NOMO-1 treated with dmso at 0.1 percent for 144 hours (cell line): ENCODE measurements at regions not wholly inside any gene's neighbourhood (a gene's known extent, or its start where the extent isn't known, plus 50 kb on each side); places are given as distances from the start of the nearest gene placed in this dataset.

ENCODE experiments used
- DNase-seq: peaks from one replicate; lab custom pipeline; 2025; ENCODE audit not compliant: unreplicated experiment; lab: John Stamatoyannopoulos, UW

DNA sequence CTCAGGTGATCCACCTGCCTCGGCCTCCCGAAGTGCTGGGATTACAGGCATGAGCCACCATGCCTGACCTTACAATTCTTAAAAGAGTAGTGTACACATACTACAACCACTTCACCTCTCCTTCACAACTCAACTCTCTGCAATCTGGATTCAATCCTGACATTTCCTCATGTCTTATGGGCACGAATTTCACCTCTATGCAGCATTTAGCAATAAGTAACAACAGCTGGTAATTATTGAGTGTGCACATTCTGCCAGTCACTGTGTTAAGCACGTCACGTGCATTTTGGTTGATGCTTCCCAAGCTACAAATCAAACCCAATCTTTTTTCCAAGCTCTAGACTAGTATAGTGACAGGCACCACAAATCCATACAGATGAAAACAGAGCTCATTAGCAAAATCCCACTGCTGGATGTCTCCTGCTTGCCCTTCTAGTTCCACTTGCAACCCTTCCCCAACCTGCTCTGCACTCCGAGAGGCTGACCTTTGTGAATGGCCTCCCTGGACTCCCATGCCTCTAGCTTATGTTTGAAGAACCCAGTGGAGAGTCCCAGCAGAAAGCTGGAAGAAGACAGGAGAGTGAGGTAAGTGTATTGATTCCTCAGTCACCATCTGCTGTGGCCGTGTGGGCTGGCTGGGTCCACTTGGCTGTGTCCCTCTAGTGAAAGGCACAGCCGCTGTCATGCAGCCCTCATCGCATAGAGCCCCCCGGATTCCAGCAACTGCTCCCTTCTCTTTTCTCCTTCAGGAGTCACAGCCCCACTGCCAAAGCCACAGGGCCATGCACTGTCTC, 176.5 kb downstream of the MEX3B start:
- DNase-seq: no peak

DNA sequence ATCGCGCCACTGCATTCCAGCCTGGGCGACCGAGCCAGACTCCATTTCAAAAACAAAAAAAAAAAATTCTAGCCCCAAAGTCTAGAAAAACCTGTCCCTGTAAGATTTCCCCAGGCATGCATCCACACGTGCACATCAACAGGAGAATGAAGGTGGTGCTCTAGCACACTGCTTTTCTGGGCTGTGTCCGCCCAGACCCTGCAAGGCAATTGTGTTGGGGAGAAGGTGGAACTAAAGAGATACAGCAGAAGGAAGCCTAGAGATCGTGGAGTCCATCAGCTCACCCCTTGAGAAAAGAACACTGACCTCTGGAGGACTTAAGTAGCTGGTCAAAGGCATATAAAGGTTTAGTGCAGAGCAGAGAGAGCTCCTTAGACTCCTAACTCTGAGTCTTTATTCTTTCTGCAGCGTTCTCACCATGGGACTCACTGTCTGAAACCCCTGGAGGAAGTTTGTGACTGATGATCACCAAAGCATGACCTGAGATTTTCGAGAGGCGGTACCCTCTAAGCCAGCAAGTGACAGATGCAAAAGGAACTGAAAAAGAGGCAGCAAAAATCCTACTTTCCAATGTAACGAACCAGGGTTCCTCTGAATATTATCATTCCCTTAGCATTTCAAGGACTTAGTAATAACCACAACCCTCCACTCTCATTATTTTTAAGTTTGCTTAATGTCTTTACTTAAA, 179.8 kb downstream of the MEX3B start:
- no peak for DNase-seq

DNA sequence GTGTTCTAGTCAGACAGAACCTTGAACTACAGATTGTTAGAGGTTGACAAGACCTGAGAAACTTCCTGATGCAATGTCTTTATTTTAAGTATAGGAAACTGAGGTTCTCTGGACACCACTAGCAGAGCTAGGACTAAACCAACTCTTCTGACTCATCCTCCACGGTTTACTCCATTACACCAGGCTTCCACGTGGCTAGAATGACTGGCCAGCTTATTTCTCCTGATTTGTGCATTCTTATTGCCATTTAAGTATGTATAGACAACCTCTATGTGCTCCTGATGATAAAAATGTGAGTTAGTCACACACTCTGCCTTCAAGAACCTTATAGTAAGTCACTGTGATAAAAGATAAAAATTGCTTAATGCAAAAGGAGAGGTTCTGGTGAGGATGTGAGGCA, 182.7 kb downstream of the MEX3B start:
- no peak for DNase-seq

DNA sequence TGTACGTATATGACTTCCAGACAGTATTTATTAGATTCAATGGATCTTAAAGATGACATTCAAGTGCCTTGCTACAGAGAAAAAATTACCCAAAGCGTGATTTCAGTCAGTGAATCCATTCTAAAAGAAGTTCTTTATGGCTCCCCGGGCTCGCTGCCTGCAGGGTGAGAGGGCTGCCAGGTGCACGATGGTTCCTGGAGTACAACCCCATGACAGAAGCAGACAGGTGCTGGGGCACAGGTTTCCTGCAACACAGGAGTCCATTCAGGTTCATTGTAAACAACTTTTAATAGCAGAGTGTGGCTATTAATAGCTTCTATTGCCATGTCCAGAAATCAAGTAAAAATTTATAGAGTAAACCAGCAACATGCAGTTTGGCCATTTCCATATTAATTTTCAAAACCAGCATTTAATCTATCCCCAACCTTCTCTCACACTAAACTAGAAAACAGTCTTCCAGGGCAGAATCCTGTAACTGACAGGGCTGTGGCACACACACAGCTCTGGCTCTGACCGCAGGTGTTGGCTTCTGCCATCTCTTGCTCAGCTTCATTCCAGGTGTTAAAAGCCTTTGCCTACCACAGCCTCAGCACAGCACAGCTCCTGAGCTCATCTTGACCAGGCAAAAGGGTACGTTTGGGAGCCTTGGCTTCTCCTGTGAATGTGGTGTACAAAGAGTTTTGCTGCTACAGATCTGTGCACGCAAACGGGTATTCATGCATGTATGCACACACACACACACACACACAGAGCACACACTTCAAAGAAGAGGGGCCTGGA, 185.9 kb downstream of the MEX3B start:
- DNase-seq: no peak

DNA sequence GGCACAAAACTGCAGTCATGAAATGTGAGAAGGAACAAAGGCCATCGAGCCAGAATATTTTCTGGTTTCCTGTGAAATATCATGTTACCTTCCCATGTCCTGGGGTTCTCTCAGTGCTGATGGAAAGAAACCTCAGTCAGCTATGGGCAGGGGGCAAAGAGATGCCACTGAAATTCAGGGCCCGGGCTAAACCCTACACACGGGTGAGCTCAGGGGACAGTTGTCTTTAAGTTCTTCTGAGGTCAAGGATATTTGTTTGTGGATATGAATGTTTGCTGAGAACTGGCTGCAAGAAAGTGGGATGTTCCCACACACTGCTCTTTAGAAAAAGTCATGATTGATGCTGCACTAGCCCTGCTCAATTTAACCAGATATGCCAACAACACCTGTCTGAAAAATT, 187.2 kb downstream of the MEX3B start:
- DNase-seq: no peak

DNA sequence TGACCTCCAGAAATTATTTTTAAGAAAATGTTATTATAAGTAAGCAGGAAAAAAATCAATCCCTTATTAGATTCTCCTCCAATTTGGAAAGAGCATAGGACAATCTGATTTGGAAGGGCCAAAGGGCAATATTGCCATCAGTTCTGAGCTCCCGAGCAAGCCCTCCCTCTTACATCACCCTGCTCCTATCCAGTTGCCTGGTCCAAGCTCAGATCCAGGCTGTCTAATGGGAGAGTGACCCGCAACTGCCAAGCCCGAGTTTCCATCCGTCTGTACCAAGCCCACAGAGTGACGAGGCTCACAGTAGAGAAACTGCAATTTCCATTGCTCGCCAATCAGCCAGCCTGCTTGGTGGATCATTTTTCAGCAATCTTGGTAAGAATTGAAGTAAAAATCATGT, 187.7 kb downstream of the MEX3B start:
- no peak for DNase-seq

DNA sequence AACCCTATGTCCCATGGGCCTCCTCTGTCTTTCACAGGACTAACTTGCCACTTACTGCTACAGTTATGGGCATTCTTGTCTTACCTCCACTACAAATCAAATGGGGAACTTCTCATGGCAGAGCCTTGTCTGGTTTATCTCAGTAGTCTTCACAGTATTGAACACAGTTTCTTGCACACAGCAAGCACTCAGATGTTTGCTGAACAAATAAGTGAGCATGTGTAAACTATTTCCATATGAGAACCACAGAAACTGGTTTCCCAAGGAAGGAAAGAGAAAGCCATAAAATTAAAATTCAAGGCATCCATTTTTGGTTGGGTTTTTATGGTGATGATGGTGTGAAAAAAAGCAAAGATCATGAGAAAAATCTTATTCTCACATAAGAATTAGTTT, 189.2 kb downstream of the MEX3B start:
- DNase-seq: no peak

DNA sequence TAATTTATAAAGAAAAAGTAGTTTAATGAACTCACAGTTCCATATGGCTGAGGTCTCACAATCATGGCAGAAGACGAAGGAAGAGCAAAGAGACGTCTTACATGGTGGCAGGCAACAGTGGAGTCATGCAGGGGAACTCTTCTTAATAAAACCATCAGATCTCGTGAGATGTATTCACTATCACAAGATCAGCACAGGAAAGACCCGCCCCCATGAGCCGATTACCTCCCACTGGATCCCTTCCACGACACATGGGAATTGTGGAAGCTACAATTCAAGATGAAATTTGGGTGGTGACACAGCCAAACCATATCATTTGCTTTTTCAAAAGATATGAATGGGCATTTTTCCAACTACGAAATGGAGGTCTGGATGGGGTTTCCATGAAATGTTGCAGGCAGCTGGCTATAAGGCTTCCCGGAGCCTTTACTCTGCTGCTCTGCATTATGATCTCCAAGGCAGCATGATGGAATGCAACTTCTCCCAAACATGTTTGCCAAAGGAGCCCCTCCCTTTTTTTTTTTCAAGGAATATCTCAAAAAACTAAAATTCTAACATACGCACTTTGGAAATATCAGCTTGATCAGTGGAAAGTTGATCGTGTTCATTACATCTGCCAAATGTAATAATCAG, 189.7 kb downstream of the MEX3B start:
- DNase-seq: no peak

DNA sequence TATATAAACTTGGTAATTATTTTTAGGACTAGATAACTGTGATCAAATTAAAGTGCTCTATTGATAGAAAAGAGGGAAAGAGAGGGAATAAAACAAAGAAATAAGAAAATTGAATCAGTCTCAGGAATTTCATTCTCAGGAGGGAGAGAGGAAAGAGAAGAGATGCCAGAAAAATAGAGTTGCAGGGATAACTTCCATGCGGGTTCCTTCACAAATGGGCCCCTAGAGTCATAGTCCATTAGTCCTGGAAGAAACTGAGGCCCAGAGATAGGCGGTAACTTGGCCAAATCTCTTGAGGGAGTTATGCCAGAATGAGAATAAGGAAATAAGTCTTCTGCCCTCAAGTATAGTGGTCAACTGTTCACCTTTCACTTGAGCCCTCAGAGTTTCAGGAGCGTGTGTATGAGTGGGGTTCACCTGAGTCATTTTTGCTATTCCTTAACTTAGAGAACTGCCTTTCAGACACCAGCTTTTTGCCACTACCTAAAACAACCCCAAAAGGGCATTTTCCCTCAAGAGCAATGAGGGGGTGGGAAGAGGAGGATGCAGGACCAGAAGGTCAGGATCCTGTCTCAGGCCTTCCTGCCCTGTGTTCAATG, 192.6 kb downstream of the MEX3B start:
- DNase-seq: no peak

DNA sequence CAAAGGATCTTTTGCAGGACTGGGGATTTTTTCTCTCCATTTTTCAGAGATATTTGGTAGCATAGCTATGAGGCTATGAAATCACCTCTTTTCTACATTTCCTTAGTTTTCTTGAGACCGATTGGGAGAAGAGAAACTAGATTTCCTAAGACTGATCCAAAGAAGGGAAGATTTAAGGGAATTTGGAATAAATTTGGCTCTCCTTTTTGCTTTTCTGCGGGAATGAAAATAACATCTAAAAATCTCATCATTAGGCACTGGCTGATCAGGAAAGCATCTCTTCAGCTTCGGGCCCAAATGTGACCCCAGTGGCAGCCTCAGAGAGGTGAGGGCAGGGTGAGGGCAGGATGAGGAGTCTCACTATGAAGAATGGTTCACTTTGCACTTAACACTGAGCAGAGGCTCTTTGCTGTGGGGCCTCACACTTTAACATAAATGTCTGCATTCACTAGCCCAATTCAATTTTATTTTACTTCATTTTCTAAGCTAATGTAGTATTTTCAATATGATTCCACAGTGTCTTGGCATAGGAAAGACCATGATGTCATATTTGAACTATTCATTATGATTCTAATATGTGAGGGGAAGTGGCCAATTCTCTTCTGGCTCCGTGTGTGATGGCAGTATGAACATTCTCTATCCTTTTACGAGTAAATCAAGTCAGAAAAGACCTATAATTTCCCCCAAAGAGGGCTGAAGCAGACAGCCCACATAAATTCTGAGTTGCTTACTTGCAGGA, 193.2 kb downstream of the MEX3B start:
- DNase-seq: no peak

DNA sequence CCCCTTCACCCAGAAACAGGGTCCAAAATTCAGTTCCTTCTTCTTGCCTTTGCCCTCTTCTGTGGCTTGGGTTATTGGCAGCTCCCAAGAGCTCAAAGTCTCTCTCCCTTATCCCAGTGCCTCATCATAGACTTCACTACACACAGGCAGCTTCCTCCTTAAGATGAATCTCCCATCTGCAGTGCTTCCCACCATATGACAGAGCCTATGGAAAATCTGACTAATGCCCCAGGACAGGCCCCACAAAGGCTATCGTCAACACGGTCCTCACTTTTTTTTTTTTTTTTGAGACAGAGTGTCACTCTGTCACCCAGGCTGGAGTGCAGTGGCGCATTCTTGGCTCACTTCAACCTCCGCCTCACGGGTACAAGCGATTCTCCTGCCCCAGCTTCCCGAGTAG, 194.1 kb downstream of the MEX3B start:
- DNase-seq: no peak

DNA sequence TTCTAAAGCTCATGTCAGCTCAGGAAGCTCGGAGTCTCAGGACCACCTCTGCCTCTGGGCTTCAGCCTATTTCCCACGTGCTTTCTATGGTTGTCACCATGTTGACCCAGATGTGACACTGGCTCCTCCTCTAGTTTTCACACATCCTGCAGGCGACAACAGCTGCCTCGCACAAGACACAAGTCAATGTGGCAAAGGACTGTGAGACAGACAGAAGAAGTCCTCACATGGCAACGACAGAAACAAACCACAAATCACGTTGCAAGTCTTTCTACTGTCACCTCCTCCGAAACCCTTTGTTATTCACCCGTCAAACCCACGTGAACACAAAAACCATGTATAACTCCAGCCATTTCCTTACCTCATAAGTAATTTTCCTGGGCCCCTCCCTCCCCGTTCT, 194.5 kb downstream of the MEX3B start:
- DNase-seq: no peak

DNA sequence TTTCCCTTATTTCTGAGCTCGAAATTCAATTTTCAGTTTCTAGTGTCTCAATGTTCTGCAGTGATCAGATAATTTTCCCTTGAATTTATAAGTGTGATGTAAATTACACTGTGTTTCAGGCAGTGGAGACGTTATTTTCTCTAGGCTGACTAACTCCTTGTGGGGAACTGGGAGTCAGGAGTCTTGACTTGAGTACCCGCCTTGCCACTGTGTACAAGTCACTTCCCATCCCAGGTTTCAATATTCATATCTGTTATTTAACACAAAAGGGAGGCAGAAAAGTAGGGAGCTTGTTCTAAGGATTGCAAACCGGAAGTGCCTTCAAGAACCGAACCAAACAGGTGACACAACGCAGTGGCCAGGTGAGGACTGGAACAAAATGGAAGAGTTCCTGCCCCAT, 196.5 kb downstream of the MEX3B start:
- no peak for DNase-seq

DNA sequence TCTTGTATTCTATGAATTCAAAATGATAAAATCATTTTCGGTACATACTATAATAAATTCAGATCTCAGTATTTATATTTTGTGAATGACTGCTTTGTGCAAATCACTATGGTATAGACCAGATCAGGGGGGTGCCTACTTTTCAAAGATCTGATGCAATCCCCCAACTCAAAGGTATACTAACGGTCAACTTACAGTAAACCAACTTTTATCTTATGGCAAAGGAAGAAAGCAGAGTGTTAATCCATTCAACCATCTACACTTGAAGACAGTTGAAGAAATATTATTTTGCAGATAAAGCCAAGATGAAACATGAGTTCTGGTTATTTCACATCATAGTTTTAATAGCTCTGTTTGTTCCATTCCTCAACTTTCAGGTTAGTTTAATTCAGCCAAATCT, 197.1 kb downstream of the MEX3B start:
- no peak for DNase-seq

DNA sequence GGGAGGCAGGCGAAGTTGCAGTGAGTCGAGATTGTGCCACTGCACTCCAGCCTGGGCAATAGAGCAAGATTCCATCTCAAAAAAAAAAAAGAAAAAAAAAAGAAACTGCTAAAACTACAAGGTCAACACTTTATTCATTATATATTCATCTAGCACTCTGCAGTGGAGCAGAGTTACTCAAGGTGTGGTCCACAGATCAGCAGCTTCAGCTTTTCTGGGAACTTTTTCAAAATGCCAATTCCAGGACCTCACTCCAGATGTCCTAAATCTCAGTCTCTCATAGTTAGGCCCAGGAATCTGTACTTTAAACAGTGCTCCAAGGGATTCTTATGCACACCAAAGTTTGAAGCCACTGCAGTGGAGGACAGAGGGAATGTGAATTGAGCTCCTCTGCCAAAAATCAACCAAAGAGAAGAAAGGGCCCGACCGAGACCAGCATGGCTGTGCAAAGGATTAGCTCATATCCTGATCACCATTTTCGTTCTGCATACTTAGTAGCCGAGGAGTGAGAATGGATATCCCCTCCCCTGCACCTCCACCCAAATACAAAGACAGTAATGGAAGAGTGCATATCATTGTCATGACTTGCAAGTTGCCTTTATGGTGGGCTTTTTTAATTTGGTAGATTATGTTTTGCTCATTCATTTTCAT, 201.9 kb downstream of the MEX3B start:
- no peak for DNase-seq

DNA sequence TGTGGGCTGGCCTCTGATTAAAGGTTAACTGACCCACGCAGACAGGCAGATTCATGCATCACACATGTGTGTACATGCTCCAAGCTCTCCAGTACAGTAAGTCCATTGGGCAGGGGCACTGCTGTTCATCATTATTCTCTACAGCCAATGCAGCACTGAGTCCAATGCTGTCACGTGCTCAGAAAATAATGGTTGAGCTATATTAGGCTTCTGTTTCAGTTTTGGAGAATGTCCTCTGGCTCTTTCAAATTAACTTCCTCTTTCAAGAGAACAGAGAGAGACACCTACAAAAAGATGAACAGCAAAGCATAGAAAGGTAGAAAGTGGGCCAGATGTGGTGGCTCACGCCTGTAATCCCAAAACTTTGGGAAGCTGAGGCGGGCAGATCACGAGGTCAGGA, 202.6 kb downstream of the MEX3B start:
- DNase-seq: no peak

DNA sequence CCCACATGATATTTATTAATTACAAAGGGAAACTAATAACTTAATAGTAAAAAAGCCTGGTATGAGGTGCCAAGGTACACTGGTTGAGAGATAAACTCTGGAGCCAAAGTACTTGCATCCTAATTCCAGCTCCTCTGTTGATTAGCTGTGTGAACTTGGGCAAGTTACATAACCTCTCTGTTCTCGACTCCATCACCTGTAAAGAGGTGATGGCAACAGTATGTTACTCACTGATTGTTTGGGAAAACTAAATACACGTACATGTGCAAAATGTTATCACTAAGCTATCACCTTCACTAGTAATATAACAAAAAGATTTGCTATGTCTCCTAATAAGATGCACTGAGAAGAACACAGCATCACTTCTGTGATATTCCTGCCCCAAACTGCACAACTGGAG, 206.4 kb downstream of the MEX3B start:
- DNase-seq: no peak

DNA sequence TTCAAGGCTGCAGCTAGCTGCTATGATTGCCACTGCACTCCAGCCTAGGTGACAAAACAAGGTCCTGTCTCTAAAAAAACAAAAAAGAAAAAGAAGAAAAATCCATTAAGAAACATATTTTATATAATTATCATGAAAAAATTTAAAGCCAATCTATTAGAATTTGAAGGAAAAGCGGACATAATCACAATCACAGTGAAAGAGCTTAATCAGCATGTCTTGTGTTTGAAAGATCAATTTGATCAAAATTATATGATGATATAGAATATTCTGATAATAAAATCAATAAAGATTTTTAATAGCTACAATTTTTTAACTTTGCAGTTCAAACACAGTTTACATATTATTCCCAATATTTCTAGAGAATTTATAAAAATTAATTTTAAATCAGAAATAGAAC, 210.1 kb downstream of the MEX3B start:
- DNase-seq: no peak

DNA sequence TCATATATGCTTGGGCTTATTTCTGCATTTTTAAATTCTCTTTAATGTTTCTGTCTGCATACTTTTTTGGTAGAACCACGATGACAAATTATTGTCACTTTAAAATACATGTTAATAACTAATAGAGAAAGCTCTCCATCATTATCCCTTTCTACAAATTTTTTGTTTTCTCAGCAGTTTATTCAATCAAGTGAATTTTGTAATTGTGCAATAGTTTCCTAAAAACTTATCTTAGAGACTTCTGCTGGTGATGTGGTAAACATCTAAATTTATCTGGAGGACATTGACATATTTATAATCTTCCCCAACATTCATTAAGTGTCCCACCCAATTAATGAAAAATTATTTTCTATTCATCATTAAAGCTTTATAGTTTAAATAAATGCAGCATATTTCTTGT, 215.3 kb downstream of the MEX3B start:
- no peak for DNase-seq

DNA sequence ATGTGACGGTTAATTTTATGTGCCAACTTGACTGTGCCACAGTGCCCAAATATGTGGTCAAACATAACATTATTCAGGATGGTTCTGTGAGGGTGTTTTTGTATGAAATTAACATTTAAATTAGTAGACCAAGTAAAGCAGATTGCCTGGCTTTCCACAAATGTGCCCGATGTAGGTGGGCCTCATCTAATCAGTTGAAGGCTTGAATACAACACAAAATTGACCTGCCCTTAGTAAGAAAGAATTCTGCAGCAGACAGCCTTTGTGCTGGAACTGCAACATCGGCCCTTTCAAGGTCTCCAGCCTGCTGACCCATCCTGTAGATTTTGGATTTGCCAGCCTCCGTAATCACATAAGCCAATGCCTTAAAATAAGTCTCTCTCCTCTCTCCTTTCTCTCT, 215.9 kb downstream of the MEX3B start:
- no peak for DNase-seq
